ENCODE measurements at regions not wholly inside any gene's neighbourhood (a gene's known extent, or its start where the extent isn't known, plus 50 kb on each side); places are given as distances from the start of the nearest gene placed in this dataset.

DNA sequence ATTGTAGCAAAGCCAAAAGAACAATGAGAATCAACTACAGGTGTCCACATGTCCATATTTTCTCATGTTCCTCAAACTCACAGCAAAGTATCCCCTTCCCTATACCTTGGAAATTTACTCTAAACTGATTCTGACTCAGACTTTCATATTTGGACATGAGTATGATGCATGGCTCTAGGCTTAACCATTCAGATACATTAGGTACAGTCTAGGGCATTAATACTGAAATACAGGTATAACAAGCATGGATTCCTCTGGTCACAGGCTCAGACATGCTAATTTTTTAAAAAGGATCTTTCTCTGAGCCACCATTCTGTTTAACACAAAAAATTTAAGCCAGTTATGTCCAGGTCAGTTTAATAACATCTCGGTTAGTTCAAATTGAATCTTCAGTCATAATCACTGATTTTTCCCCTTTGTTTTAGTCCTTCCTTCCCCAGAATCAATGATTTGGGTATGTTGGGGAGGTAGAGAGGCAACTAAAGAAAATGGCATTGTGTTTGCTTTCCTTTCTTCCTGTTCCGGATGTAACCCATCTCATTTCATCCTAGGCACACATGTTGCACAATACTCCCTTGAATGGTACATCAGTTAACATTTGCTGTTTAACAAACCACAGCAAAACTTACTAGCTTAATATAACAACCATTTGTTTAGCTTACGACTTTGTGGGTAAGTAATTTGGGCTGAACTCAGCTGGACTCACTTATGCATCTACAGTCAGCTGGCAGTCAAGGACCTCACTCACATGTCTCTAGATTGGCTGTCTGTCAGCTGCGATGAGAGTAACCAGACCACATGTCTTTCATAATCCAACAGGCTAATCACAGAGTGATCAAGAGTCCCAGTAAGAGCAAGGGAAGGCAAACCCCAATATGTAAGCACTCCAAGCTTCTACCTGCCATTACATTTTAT, 75.3 kb upstream of the GRIA3 start:
- TF ChIP-seq, protein P1, sequence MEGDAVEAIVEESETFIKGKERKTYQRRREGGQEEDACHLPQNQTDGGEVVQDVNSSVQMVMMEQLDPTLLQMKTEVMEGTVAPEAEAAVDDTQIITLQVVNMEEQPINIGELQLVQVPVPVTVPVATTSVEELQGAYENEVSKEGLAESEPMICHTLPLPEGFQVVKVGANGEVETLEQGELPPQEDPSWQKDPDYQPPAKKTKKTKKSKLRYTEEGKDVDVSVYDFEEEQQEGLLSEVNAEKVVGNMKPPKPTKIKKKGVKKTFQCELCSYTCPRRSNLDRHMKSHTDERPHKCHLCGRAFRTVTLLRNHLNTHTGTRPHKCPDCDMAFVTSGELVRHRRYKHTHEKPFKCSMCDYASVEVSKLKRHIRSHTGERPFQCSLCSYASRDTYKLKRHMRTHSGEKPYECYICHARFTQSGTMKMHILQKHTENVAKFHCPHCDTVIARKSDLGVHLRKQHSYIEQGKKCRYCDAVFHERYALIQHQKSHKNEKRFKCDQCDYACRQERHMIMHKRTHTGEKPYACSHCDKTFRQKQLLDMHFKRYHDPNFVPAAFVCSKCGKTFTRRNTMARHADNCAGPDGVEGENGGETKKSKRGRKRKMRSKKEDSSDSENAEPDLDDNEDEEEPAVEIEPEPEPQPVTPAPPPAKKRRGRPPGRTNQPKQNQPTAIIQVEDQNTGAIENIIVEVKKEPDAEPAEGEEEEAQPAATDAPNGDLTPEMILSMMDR (IDR thresholded peaks at IDR 0.05; ENCODE audit: borderline replicate concordance, extremely low read depth, low read length, poor library complexity, severe bottlenecking), result no peak
- TF ChIP-seq EZH2 (IDR thresholded peaks at IDR 0.05; ENCODE audit: borderline replicate concordance, low read depth, low read length, severe bottlenecking), result no peak

Data from DND-41 (cell line).